Fibroblast of skin of abdomen (primary cell): ENCODE measurements at regions not wholly inside any gene's neighbourhood (a gene's known extent, or its start where the extent isn't known, plus 50 kb on each side); places are given as distances from the start of the nearest gene placed in this dataset.
"Not testable (repeated sequence)": the region's sequence is repeated elsewhere in the genome, so short reads cannot be mapped to it uniquely, and the experiment has no call there.

Source experiments
- DNase-seq: peaks from one replicate; pipeline ENCODE4 v3.0.0-alpha.2; 2013

DNA sequence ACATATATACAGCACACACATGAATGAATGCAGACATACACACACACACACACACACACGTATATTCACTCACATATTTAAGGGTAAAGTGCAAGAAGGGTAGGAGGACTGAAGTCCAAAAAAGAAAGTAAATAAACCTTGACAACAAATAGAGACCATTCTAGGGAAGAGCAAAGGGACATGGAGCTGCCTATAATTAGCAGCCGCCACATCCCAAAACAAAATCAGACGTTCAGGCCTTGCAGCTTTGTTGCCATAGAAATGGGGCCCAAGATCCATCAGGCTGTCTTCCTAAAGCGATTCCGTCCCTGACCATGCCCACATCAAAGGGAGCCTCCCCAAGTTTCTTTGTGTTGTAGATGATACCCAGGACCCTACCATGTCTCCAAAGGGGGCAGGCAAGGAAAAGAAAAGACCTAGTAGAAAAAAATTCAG, 703.5 kb upstream of the TBX3 start:
- no peak for DNase-seq

DNA sequence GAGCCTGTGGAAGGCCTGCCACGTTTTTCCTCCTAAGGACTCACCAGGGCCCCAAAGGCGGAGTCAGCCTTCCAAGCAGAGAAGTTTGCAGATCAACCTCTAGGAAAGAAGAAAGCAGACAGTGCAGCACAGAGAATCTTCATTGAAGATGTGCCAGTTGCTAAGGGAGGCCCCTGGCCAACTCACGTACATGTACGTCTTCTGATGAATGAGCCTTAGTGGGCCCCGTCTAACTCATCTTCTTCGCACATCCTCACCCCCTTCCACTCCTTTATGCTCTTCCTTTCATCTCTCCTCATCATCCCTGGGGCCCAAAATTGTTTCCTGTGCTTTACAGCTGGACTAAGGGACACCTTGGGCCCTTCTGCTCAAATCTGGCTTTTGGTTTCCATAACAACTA, 703.0 kb upstream of the TBX3 start:
- DNase-seq: no peak

DNA sequence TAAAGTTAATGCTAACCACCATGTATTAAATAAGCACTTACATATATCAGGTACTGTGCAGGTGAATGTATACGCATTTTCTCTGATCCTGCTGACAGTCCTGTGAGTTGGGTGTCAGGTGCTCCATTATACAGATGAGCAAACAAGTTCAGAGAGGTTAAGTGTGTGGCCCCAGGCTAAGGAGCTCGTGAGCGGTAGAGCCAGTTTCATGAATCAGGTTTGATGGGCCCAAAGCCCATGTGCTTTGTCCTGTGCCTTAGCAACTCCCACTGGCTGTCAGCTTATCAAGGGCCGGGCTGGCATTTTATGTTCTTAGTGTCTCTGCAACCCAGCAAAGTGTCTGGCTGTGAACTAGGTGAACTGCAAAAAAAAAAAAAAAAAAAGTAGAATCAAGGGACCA, 701.2 kb upstream of the TBX3 start:
- DNase-seq: no peak

DNA sequence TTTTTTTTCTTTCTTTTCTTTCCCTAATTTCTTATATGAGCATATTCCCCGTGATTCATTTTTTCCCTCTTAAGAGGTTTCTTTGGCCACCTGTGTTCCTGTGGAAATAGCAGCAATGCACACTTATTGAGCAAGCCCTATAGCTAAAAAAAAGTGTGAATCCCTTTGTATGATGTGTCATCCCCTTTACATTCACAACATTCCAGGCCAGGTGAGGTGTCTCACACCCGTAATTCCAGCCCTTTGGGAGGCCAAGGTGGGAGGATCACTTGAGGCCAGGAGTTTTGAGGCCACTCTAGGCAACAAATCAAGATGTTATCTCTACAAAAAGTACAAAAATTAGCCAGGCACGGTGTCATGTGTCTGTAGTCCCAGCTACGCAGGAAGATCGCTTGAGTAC, 700.4 kb upstream of the TBX3 start:
- no peak for DNase-seq

DNA sequence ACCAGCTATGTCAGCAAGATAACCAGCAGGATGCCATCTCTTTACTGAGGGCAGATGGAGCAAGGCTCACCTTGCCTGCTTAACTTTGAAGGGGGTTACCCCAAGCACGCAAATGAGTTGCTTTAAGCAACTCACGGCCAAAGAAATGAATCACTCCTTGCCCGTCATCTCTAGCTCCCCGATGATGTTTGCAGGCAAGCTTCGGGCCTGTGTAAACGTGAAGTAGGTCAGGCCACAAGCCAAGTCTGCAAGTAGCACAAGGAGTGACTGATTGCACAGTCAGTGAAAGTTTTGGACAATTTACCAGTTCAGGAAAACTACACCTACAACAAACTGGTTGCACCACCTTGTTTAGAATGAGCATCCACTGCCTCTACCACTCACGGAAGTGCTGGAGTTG, 699.7 kb upstream of the TBX3 start:
- DNase-seq: peak; percentile 63

DNA sequence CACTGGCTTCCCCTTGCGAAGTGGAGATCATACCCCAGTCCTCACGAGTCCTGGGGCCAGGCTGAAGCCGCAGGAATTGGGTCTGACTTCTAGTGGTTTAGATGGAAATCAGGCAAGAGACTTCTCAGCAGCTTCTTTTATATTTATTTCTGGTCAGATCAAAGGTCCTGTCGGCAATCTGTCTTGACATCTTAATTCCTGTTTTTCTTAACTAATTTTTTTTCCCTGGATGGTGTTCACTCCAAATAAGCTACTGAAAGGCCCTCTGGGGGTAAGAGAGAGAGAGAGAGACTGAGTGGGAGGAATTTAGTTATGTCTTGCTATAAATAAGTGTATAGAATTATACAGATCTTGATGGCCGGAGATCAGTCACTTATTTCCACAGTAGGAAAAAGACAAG, 698.7 kb upstream of the TBX3 start:
- DNase-seq: peak; percentile 34

DNA sequence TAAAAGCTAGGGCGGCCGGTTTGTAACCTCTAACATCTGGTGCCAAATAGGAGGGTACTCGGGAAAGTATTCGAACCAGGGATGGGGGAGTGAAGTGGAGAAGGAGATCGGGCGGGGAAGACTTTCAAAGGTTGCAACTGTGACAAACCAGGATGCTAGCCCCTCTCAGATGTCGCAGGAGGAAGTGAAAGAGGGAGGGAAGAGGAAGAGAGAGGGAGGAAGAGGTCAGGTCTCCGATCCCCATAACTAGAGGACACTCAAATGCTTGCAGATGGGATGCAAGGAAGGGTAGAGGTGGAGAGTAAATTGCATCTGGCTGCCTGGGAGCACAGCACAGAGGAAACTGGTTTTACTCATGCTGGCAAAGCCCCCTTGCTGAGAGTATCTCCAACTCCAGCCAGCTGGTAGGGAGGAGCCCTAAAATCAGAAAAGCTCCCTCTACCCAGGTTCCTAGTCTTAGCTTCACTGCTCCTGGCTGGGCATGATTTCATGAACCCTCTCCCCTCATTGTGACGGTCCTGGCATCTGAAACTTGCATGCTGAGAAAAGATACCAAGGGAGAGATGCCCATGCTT, 696.7 kb upstream of the TBX3 start:
- DNase-seq: no peak

DNA sequence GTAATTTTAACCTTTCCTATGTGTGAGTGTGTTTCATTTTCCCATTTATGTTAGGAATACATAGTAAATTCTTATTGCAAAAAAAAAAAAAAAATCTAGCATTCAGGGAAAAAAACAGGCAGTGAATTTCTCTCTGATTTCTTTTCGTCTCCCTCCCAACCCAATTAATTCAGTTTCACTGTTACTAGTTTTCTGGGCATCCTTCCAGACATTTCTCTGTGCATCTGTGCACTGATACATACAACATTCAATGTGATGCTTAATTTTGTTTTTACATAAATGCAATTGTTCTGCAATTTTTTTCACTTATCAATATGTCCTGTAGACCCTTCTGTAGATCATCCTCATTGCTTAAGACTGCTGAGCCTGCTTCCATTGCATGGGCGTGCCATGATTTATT, 694.3 kb upstream of the TBX3 start:
- DNase-seq: peak; percentile 47

DNA sequence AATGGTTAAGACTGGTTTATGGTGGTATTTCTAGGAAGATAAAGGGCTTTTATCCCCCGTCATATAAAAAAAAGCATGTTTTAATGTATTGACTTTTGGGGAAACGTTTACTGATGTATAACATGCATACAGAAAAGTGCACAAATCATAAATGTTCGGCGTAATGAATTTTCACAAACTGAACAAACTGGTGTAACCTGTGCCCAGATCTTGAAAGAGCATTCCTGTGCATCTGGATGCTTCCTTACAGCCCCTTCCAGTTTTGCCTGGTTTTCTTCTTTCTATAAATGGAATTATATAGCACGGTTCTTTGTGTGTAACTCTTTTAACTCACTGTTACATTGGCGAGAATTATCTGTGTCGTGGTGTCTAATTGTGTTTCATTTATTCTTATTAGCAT, 693.8 kb upstream of the TBX3 start:
- no peak for DNase-seq

DNA sequence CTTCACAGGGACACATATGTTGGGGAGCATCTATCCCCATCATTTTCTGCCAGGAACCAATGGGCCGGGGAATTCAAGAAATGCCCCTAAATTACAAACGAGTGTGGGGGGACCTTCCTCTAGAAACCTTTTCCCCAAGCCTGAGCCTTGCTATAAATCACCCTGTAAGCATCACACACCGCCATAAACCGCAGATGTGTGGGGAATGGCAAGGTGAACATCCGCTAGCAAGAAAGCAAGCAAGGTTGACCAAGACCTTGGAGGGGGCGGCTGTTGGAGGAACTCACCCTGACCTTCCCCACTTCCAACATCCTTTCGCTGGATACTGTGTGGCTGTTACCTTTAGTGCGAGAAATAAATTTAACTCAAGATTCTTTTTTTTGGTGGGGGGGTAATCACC, 693.3 kb upstream of the TBX3 start:
- no peak for DNase-seq

DNA sequence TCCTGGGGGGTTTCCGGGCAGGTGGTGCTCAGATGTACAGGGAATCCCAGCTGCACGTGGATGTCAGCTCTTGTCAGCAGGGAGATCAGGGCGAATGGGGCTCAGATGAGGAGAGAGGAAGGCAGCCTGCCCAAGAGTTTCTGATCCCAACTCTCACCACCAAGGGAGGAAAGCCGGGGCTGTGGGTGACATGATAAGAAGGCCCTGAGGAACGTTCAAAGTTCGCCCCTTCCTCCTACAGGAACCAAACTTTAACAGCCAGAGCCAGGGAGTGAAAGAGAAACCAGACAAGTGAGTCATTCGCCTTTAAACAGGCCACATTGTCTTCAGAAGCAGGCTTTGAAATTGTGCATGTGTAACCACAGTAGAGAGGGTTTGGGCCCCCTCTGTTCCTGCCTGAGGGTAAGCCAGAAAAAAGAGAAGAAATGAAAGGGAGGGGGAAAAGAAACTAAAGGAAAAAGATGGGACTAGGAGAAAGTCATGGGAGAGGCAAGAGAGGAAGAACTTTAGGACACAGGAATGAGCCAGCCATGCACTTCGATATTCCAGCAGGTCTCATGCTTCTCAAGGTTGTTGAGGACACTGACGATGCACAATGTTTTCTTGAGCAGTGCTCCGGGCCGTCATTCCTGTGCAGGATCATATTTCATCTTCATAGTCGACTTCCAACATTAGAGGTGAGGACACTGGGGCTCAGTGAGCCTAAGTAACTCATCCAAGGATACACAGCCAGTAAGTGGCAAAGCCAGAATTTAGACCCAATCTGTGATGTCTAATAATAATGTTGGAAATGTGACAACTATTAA, 691.4 kb upstream of the TBX3 start:
- peak; percentile 84 for DNase-seq

DNA sequence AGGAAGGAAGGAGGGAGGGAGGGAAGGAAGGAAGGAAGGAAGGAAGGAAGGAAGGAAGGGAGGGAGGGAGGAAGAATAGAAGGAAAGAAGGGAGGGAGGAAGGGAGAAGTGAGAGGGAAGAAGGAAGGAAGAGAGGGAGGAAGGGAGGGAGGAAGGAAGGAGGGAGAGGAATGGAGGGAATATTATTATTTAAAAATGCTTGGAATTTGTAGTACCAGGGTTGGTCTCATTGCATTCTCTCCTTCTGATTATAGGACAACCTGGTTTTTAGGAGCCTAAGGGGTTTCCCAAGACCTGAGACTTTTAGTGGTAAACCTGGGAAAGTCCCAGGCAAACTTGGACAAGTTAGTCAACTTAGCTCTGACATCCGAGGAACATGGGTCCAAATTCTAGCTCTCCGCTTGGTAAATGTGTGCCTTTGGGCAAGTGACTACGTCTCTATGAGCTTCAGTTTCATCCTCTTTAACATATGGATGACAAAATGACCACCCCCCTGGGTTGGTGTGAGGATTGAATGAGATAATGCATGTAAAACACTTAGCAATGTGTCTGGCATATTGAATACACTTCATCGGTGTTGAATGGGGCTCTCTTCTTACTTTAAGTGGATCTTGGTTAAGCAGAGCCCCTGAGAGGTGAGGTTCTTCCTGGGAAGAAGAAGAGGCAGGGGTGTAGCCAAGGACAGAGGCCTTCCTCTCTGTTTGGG, 690.7 kb upstream of the TBX3 start:
- peak; percentile 25 for DNase-seq

DNA sequence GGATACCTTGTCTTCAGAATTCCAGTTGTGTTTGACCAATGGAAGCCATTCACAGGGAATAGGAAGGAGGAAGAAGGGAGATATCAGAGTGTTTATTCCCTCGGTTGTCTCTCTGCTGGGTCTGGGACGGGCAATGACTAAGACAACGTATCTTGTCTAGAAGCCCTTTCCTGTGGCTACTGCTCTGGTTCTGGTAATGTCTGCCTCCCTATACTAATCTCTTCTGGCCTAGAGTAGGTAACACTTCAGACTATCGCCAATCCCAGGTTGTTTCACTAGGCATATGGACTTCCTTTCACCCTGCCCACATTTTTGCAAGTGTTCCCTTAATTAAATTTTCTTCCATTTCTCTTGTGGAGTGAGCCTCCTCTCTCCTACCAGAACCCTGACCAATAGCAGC, 687.7 kb upstream of the TBX3 start:
- no peak for DNase-seq

DNA sequence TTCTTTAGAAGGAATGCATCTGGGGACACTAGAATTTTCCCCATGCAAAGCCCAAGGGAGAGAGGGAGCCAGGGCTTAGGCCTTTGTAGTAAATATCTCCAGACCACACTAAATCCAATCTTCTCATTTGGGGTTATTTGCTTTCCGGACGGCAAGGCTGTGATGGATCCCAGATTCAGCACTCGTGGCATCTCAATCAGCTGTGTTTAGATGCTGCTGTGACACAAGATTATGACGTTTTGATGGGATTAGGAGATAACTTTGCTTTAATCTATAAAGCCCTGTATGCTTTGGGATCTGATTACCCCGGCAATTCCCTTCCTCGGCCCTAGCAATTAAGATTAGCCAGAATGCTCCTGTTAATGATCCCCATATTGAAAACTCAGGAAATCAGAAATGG, 686.7 kb upstream of the TBX3 start:
- no peak for DNase-seq

DNA sequence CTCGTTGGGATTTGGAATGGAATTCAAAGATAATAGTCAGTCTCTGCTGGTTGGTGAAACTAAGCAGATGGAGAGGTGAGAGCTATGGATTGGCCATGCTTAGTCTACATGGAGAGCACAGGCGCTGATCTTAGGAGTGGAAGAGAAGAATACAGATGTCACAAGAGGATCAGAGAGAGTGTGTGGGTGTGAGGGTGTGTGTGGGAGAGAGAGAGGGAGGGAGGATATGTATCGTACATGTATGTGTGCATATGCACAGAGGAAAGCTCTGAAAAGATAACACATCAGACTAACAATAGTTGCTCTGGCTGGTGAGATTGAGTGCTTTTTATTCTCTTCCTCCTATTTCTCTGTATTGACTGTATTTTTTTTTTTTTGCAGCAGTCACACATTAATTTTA, 686.2 kb upstream of the TBX3 start:
- DNase-seq: no peak

DNA sequence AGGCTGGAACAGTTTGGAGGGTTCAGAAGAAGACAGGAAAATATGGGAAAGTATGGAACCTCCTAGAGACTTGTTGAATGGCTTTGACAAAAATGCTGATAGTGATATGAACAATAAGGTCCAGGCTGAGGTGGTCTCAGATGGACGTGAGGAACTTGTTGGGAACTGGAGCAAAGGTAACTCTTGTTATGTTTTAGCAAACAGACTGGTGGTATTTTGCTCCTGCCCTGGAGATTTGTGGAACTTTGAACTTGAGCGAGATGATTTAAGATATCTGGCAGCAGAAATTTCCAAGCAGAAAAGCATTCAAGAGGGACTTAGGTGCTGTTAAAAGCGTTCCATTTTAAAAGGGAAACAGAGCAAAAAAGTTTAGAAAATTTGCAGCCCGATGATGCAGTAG, 682.3 kb upstream of the TBX3 start:
- not testable (repeated sequence) for DNase-seq

DNA sequence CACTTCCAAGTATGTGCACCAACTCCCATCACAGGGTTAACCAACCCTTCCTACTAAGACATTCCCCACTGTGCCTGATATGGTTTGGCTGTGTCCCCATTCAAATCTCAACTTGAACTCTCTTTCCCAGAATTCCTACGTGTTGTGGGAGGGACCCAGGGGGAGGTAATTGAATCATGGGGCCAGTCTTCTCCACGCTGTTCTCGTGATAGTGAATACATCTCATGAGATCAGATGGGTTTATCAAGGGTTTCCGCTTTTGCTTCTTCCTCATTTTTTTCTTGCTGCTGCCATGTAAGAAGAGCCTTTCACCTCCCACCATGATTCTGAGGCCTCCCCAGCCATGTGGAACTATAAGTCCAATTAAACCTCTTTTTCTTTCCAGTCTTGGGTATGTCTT, 681.8 kb upstream of the TBX3 start:
- not testable (repeated sequence) for DNase-seq

DNA sequence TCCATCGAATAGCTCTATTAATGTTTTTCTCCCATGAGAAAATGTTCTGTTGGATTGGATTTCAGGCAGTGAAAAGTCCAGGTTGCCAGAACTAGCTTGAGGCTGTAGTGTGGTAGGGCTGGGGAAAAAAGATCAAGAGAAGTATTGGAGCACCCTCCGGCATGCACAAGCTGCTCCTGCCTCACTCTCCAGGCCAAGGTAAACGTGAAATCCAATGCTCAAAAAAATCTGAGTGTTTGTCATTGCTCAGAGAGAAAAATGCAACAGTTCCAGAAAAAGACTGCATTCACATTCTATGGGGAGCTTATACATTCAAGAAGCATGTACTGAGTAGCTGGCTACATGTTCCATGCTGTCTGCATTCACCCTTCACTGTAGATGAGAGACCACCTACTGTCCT, 680.9 kb upstream of the TBX3 start:
- DNase-seq: no peak

DNA sequence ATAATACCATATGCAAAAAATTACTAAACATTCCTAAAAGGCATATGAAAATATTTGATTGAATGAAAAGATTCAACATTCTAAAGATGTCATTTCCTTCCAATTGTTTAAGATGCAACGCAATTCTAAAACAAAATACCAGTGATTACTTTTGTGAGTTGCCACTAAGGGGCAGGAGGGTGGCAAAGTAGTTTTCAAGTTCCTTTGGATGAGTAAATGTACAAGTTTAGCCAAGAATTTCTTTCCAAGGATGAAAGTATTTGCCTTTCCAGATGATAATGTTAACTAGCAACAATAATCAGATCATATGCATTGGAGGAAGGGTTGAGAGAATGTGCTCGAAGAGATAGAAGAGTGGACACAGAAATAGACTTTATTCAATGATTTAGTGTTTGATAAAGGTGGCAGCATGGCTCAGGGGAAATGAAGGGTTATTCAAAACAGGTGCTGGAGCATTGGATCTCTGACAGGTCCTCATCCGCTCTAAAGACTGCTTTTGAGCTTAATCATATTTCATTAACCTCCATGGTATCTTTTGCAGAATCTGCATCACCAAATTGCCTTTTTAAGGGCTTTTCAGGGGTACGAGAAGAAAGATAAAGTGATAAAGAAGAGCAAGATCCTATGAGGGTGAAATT, 678.5 kb upstream of the TBX3 start:
- peak; percentile 43 for DNase-seq

DNA sequence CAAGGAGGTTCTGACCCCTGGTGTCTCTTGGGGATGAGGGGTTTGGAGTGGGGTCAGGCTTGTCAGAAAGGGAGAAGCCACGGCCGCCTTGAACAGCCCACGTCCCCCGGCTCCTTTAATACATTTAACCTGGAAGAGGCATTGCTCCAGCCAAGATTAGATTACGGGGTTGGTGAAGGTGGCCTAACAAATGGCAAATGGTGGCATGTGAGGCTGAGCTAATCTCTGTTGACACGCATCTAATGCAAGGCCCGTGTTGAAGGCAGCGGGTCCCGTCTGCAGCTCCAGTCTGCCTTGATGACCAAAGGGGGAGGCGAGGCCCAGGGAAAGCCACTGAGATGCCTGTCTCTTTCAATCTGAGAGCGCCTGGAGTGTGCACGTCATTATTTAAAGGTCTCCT, 673.7 kb upstream of the TBX3 start:
- DNase-seq: no peak

DNA sequence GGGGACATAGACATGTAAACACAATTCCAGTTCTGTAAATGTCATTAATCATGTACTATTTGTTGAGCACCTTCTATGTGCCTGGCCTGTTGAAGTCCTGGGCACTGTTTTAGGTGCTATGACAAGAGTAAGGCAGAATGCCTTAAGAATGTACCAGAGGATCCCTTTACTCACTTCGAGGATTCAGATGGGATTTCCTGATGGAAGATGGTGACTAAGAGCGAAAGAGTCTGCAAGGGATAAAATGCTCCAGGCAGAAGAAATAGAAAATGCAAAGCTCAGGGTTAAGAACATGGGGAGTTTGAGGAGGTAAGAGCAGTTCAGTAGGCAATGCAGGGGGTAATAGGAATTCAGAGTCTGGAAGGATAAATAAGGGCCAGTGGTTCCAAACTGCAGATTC, 671.3 kb upstream of the TBX3 start:
- DNase-seq: peak; percentile 37

DNA sequence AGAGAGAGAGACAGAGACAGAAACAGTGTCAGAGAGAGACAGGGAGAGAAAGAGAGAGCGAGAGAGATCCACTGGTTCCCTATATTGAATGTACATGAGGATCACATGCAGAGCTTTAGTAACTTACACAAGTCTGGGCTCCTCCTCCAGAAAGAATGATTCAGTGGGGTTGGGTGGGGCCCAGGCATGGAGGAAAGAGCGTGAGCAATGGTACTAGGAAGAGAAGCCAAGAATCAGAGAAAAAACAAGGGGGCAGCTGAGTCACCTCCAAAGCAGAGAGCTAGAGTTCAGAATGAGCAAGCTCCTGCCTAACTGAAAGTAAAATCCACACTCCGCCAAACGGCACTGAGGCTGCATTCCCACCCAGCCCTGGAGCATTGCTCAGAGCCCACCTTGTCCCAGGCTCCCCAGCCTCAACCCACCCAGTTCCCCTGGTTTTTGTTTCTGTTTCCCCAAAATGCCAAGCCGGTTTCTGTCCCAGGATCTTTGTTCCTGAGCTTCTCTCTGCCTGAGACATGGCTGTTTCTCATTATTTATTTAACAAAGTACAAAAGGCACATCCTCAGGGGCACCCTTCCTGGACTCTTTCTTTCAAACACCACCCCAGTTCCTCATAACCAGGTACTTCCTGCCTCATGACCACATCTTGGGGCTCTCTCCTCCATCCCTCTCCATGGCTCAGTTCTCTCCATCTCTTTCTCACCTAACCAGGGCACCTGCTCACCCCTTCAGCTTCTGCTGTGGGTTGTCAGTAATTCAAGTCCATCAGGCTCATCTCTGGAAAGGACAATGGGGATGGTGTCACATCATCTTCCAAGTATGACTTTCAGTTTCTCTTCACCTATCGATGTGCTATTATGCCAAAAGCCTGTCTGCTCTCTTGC, 670.3 kb upstream of the TBX3 start:
- peak; percentile 97 for DNase-seq
